ENCODE measurements at regions not wholly inside any gene's neighbourhood (a gene's known extent, or its start where the extent isn't known, plus 50 kb on each side); places are given as distances from the start of the nearest gene placed in this dataset.
A peak's percentile ranks its signal among the peaks of the same experiment; 100 is the strongest.

- no peak overlapping the region for H3K4me3 Mint-ChIP-seq (ENCODE audit: low read depth)
- peaks cover 3% of the 10 kb centered on the region for H3K27me3 Mint-ChIP-seq
- H3K36me3 Mint-ChIP-seq (ENCODE audit: insufficient read depth), result no peaks in the 10 kb centered on the region
- TF ChIP-seq CTCF (IDR thresholded peaks at IDR 0.05; ENCODE audit: unreplicated experiment), result no peak
- DNase-seq (ENCODE audit: low spot score, unreplicated experiment), result no peak
- H3K27ac Mint-ChIP-seq, result no peak overlapping the region
- H3K4me1 Mint-ChIP-seq (ENCODE audit: low read depth), result peaks cover 6% of the 10 kb centered on the region
- H3K9me3 Mint-ChIP-seq (ENCODE audit: low read depth), result no peaks in the 10 kb centered on the region
Observed at GRCh38 chr2:200179151-200179550, 127.3 kb upstream of the SPATS2L start.

GRCh38 chr2:200180943-200181342, 125.5 kb upstream of the SPATS2L start:
- DNase-seq (ENCODE audit: low spot score, unreplicated experiment), result no peak
- Mint-ChIP-seq H3K4me1 (ENCODE audit: low read depth) (peaks cover 20% of the 10 kb centered on the region), H3K36me3 (ENCODE audit: insufficient read depth) (no peaks in the 10 kb centered on the region), H3K4me3 (ENCODE audit: low read depth) (no peak overlapping the region), H3K27me3 (peaks cover 3% of the 10 kb centered on the region), H3K9me3 (ENCODE audit: low read depth) (no peaks in the 10 kb centered on the region), H3K27ac (no peak overlapping the region)
- TF ChIP-seq CTCF (IDR thresholded peaks at IDR 0.05; ENCODE audit: unreplicated experiment), result no peak

GRCh38 chr2:200181755-200182154, 124.7 kb upstream of the SPATS2L start:
- H3K4me3 Mint-ChIP-seq (ENCODE audit: low read depth), result no peak overlapping the region
- H3K4me1 Mint-ChIP-seq (ENCODE audit: low read depth), result peaks cover 20% of the 10 kb centered on the region
- H3K27me3 Mint-ChIP-seq, result peaks cover 3% of the 10 kb centered on the region
- no peaks in the 10 kb centered on the region for H3K36me3 Mint-ChIP-seq (ENCODE audit: insufficient read depth)
- no peak for TF ChIP-seq CTCF (IDR thresholded peaks at IDR 0.05; ENCODE audit: unreplicated experiment)
- no peak for DNase-seq (ENCODE audit: low spot score, unreplicated experiment)
- H3K27ac Mint-ChIP-seq, result no peak overlapping the region
- H3K9me3 Mint-ChIP-seq (ENCODE audit: low read depth), result no peaks in the 10 kb centered on the region

GRCh38 chr2:200184748-200185627, 121.5 kb upstream of the SPATS2L start:
- Mint-ChIP-seq H3K4me3 (ENCODE audit: low read depth) (no peak overlapping the region), H3K36me3 (ENCODE audit: insufficient read depth) (no peaks in the 10 kb centered on the region), H3K4me1 (ENCODE audit: low read depth) (peaks cover 19% of the 10 kb centered on the region), H3K27ac (peak overlapping the region; percentile 11), H3K9me3 (ENCODE audit: low read depth) (no peaks in the 10 kb centered on the region), H3K27me3 (peaks cover 3% of the 10 kb centered on the region)
- no peak for DNase-seq (ENCODE audit: low spot score, unreplicated experiment)
- no peak for TF ChIP-seq CTCF (IDR thresholded peaks at IDR 0.05; ENCODE audit: unreplicated experiment)

GRCh38 chr2:200185628-200186000, 120.9 kb upstream of the SPATS2L start:
- DNase-seq (ENCODE audit: low spot score, unreplicated experiment), result no peak
- no peak for TF ChIP-seq CTCF (IDR thresholded peaks at IDR 0.05; ENCODE audit: unreplicated experiment)
- H3K4me3 Mint-ChIP-seq (ENCODE audit: low read depth), result no peak overlapping the region
- peaks cover 3% of the 10 kb centered on the region for H3K27me3 Mint-ChIP-seq
- no peak overlapping the region for H3K27ac Mint-ChIP-seq
- peaks cover 16% of the 10 kb centered on the region for H3K4me1 Mint-ChIP-seq (ENCODE audit: low read depth)
- H3K9me3 Mint-ChIP-seq (ENCODE audit: low read depth), result no peaks in the 10 kb centered on the region
- no peaks in the 10 kb centered on the region for H3K36me3 Mint-ChIP-seq (ENCODE audit: insufficient read depth)
